NCI-H2196 treated with DMSO at 0.1 percent for 48 hours (cell line): ENCODE measurements at regions not wholly inside any gene's neighbourhood (a gene's known extent, or its start where the extent isn't known, plus 50 kb on each side); places are given as distances from the start of the nearest gene placed in this dataset.

Experiments used
- DNase-seq: peaks from one replicate; lab custom pipeline; 2025; ENCODE audit not compliant: unreplicated experiment; lab: John Stamatoyannopoulos, UW

GRCh38 chr4:123496421-123496820 lies 99.8 kb downstream of the SPRY1 start:
- no peak for DNase-seq

GRCh38 chr4:123497340-123497739 lies 100.7 kb downstream of the SPRY1 start:
- DNase-seq: no peak

- no peak for DNase-seq
Observed at GRCh38 chr4:123501733-123502132, 105.1 kb downstream of the SPRY1 start.

GRCh38 chr4:123503698-123504363 lies 107.2 kb downstream of the SPRY1 start:
- no peak for DNase-seq

DNA sequence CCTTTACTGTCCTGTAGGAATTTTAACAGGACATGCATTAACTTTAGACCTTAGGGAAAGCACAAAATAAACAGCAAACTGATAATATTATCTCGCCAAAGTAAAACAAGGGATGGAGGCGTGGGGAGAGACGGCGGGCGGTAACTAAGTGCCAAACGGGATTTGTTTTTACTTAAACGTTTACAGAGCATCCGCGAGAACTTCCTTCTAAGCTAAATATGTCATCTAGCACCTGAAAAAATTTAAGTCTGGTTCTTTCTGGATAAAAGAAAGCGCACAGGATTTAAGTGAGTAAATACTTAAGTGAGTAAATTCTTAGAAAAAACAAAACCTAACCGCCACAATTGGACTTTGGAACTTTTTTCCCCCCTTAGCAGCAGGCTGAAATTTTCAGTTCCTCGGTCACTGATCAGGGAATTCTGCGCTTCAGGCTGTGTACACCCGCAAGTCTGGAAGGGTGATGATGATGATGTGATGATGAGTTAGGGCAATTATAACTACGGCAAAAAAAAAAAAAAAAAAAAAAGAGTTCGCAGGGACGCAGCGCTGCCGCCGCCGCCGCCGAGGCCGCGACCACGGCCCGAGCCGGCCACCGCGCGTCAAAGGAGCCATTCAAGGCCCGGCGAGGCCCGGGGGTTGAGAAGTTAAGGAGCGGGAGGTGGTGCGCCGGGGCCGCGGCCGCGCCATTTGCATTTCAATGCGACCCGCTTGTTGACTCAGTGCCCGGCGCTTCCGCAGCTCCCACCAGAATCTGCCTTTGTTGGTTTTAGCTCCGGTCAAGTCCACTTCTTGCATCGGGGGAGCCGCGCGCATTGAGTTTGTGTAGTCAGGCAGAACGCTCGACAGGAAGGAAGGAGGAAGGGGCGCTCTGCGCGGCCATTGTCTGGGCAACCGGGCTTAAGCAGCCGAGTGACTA lies 108.8 kb downstream of the SPRY1 start:
- peak; percentile 40 for DNase-seq

GRCh38 chr4:123506011-123506695 lies 109.6 kb downstream of the SPRY1 start:
- DNase-seq: no peak

GRCh38 chr4:123507376-123507775 lies 110.8 kb downstream of the SPRY1 start:
- no peak for DNase-seq

DNA sequence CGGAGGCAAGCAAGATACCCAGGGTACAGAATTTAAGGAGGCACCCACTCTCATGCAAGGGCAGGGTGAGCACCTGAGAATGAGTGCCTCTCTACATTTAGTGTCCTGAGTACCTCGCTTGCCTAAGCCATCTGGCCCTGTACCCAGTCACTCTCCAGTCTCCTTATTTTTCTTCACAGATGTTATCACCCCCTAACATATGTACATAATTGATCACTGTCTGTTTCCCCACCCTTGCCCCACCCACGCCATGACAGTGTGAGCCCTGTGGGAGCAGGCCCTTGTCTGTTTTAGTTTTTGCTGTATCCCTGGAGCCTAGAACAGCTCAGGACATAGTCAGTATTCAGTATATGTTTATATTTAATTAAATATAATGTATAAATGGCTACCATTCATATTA lies 113.6 kb downstream of the SPRY1 start:
- no peak for DNase-seq

GRCh38 chr4:123510659-123511058 lies 114.1 kb downstream of the SPRY1 start:
- DNase-seq: no peak

DNA sequence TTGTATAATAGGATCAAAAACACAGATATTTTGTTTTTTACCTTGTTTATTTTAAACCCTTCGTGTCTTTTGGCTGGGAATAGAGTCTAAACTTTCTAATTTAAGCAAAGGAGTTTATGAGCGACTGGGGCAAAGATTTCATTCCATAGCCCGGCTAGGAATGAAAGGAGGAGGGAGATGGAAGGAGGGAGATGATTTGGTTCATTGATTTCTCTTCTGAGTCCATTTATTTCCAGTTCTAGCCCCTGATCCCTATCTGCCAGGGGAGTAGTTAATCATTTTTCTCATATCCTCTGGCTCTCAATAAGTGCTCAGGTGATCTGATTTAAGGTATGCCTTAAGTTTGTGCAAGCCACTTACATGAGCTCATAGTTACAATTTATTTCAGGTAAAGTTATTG lies 120.0 kb downstream of the SPRY1 start:
- DNase-seq: no peak

GRCh38 chr4:123517176-123517575 lies 120.6 kb downstream of the SPRY1 start:
- DNase-seq: no peak

- no peak for DNase-seq
Observed at GRCh38 chr4:123517971-123518370, 121.4 kb downstream of the SPRY1 start.

- DNase-seq: no peak
Observed at GRCh38 chr4:123520325-123520724, 123.7 kb downstream of the SPRY1 start.

GRCh38 chr4:123522081-123522480 lies 125.5 kb downstream of the SPRY1 start:
- DNase-seq: no peak

DNA sequence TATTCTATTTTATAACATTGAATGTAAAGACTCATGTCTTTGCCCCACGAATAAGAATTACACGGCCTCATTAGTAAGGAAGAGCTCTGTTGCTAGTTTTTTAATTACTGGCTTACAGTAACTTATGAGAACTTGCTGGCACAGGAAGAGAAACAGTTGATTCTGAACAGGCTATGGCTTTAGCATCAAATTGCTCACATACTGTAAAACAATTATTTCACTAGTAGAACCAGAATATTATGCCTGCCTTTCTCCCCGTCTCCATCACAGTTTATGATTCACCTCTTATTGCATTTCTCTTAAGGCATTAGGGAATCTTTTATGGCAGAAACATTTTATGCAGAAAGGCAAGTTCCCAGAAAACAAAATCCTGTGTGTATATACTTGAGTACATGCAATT lies 126.1 kb downstream of the SPRY1 start:
- DNase-seq: no peak

DNA sequence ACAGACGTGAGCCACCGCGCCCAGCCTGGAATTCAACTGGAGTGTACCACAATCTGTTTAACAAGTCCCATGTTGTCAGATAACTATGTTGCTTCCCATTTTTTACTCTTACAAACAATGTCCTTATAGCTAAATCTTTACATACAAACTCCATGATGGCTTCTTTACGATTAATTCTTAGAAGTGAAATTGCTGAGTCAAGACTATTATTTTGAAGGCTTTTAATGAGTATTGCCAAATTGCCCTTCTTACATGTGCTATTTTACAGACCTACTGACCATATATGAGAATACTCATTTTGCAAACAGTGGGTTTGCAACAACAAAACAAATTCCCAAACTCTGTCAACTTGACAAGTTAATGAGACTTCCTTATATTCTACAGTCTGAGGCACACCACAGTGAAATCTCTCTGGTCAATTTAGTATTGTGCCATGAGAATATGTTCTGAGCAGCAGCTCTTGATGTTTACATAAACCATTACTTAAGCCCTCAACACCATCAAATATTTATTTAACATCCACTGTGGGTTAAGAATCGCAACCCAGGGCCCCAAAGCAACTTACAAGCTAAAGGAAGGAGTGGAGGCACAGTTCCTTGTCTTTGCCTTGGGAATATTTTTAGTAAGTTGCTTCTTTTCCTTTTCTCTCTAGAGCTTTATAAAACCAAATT lies 128.5 kb downstream of the SPRY1 start:
- no peak for DNase-seq

GRCh38 chr4:123526511-123526910 lies 129.9 kb downstream of the SPRY1 start:
- DNase-seq: no peak

DNA sequence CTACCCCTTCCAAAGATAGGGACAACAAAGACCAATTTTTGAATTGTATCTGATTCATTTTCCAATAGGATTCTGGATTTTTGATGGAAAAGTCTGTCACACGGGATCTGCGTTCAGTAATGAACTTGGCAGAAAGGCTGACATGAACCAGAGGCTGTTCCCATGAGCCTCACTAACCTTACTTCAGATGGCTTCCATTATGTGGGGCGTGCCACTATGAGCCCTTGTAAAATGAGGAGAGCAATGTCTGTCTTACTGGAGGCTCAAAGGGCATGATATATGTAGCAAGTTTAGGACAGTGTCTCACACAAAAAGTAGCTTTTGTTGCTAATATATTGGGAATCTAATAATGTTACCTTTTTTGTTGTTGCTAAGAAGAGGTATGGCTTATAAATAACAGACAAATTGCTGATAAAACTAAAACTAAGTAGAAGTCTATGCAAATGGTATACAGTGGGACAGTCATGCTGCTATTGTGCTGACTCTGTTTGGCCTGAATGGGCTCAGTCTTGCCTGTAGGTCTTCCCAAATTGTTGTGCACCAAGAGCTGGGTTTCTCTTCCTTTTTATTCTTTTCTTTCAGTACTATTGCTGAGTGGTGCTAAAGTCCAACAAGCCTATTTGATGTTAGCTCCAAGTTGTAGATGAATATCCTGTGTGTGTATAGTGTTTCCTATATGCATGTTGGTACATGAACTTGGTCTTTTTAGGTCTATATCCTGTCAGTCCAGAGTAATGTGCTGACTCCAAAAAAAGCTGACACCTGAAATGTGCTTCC lies 132.1 kb downstream of the SPRY1 start:
- no peak for DNase-seq

DNA sequence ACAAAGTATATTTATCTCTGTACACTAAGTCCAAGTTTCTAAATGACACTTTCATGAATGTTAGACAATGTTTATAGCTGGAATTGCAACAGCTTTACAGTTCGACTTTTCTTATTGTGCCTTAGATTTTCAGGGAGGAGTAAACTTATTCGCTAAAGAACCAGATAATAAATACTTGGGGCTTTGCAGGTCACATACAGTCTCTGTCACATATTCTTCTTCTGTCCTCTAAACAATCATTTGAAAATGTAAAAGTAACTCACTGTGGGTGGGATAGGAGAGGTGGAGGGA lies 132.6 kb downstream of the SPRY1 start:
- no peak for DNase-seq

DNA sequence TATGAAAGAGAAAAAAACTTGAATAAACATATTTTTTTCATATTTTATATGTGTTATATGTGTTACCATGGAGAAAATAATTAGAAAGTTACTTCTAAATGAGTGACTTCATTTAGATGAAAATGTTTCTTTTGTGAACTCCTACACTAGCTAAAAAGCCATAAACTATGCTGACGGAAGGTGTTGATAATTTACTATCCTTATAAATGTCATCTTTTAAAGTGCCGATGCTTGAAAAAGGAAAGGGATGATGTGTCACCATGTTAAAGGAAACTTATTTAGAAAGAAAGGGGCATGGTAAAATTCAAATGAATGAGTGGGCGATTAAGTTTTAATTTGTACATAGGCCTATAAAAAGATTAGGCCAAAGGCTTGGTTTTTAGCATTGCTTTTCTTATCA lies 133.8 kb downstream of the SPRY1 start:
- no peak for DNase-seq
